ENCODE measurements at regions not wholly inside any gene's neighbourhood (a gene's known extent, or its start where the extent isn't known, plus 50 kb on each side); places are given as distances from the start of the nearest gene placed in this dataset.

DNA sequence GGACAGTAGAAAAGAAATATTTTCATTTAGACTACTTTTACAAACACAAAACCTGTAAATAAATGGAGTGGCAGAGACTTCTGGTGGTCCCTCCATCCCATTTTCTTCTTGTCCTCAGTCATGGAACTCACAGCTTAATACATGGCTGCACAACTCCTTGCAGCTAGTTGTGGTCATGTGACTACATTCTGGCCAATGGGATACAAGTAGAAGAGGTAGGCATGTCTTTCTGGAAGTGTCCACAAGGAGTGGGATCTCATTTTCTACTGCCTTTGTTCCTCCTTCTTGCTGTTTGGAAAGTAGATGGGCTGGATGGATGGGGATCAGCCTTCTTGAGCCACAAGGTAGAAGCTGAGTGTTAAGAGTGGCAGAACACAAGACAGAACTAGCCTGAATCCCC, 555.8 kb downstream of the SATB2 start:
- H3K27ac ChIP-seq (ENCODE audit: low read depth, low read length): no peak overlapping the region
- no peaks in the 10 kb centered on the region for H3K9me3 ChIP-seq (ENCODE audit: control insufficient read depth in 1 of 2, low read length in 2 of 2)
- no peaks in the 10 kb centered on the region for H3K27me3 ChIP-seq (ENCODE audit: control insufficient read depth in 1 of 2, insufficient read depth in 2 of 2, low read length in 2 of 2)
- H3K4me1 ChIP-seq (ENCODE audit: control insufficient read depth in 1 of 2, insufficient read depth in 2 of 2, low read length in 2 of 2): no peaks in the 10 kb centered on the region
- no peak overlapping the region for H3K9ac ChIP-seq (ENCODE audit: low read depth in 1 of 2, low read length in 2 of 2)
- H3K4me3 ChIP-seq (ENCODE audit: low read depth in 1 of 2, low read length in 2 of 2): no peak overlapping the region
- H3K36me3 ChIP-seq (ENCODE audit: control insufficient read depth in 1 of 2, insufficient read depth in 2 of 2, low read length in 2 of 2): no peaks in the 10 kb centered on the region

DNA sequence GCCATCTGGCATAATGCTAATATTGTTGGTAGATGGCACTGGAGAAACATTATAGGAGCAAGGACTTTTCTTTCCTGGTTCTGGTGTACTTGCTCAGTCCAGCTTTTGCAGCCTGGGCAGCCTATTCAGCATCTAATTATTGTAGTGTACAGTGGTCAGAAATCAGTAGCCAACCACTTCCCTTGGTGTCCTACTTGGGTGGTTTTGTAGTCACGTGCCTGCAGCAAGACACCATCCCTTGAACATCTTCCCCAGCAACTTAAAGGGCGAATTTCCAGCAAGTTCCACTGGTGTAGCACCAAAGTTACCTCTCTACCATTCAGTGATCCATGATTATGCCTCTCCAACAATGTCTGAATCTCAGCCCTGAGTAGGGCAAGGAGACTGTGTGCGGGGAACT, 557.6 kb downstream of the SATB2 start:
- Histone ChIP-seq H3K36me3 (ENCODE audit: control insufficient read depth in 1 of 2, insufficient read depth in 2 of 2, low read length in 2 of 2) (no peaks in the 10 kb centered on the region), H3K9me3 (ENCODE audit: control insufficient read depth in 1 of 2, low read length in 2 of 2) (no peaks in the 10 kb centered on the region), H3K9ac (ENCODE audit: low read depth in 1 of 2, low read length in 2 of 2) (no peak overlapping the region), H3K4me3 (ENCODE audit: low read depth in 1 of 2, low read length in 2 of 2) (no peak overlapping the region), H3K4me1 (ENCODE audit: control insufficient read depth in 1 of 2, insufficient read depth in 2 of 2, low read length in 2 of 2) (no peaks in the 10 kb centered on the region), H3K27ac (ENCODE audit: low read depth, low read length) (no peak overlapping the region), H3K27me3 (ENCODE audit: control insufficient read depth in 1 of 2, insufficient read depth in 2 of 2, low read length in 2 of 2) (no peaks in the 10 kb centered on the region)

DNA sequence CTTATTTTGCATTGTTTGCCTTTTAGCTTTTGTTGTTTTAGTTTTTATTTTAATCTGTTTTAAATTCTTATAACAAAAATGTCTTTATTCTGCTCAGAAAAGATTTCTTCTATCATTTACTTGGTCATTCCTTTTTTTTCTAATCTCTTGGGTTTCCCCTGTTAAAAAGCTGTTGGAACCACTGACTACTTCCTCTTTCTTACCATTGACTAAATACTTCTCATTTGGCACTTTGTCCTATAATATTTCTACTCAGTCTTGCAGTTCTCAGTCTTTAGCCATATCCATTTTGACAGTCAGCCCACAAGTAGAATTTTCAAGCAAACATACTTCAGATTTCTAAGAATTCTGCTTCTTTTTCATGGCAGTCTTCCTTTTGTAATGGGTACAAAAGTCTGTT, 567.2 kb downstream of the SATB2 start:
- no peak overlapping the region for H3K4me3 ChIP-seq (ENCODE audit: low read depth in 1 of 2, low read length in 2 of 2)
- H3K27me3 ChIP-seq (ENCODE audit: control insufficient read depth in 1 of 2, insufficient read depth in 2 of 2, low read length in 2 of 2): no peaks in the 10 kb centered on the region
- no peak overlapping the region for H3K27ac ChIP-seq (ENCODE audit: low read depth, low read length)
- no peaks in the 10 kb centered on the region for H3K4me1 ChIP-seq (ENCODE audit: control insufficient read depth in 1 of 2, insufficient read depth in 2 of 2, low read length in 2 of 2)
- H3K9ac ChIP-seq (ENCODE audit: low read depth in 1 of 2, low read length in 2 of 2): no peak overlapping the region
- no peaks in the 10 kb centered on the region for H3K9me3 ChIP-seq (ENCODE audit: control insufficient read depth in 1 of 2, low read length in 2 of 2)
- H3K36me3 ChIP-seq (ENCODE audit: control insufficient read depth in 1 of 2, insufficient read depth in 2 of 2, low read length in 2 of 2): no peaks in the 10 kb centered on the region

DNA sequence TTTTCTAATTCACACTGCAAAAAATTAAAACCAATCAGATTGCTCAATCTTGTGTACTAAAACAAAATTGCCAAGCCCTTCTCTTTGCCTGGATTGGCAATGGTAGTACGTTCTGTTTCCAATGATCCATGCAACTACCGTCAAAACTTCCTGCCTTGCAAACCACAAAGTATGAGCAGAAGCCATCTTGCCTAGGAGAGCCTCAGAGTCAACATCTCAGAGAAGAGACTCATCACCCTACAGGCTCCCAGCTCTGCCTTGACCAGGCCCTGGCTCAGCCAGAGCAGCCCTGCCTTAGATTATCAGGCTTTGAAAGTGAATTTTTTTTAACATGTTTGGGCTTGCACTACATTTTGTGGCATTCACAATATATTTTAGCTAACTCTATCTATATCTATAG, 574.1 kb downstream of the SATB2 start:
- Histone ChIP-seq H3K4me3 (ENCODE audit: low read depth in 1 of 2, low read length in 2 of 2) (no peak overlapping the region), H3K9me3 (ENCODE audit: control insufficient read depth in 1 of 2, low read length in 2 of 2) (no peaks in the 10 kb centered on the region), H3K4me1 (ENCODE audit: control insufficient read depth in 1 of 2, insufficient read depth in 2 of 2, low read length in 2 of 2) (no peaks in the 10 kb centered on the region), H3K9ac (ENCODE audit: low read depth in 1 of 2, low read length in 2 of 2) (no peak overlapping the region), H3K36me3 (ENCODE audit: control insufficient read depth in 1 of 2, insufficient read depth in 2 of 2, low read length in 2 of 2) (no peaks in the 10 kb centered on the region), H3K27ac (ENCODE audit: low read depth, low read length) (no peak overlapping the region), H3K27me3 (ENCODE audit: control insufficient read depth in 1 of 2, insufficient read depth in 2 of 2, low read length in 2 of 2) (no peaks in the 10 kb centered on the region)

DNA sequence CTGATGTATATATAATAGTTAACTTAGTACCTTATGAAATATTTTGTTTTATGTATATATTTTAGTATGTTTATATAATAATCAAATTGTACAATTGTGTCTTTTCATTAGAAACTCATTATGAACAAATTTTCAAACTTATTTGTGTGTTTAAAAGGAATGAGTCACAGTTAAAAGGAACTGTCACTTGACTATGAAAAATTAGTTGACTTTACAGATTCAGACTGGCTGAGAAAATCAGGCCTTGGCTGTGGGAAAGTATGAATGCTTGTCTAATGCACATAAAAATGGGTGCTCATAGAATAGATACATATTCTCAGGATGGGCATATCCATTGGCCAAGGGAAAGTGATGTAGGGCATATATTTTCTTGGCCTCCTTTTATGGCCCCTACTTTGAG, 576.8 kb downstream of the SATB2 start:
- H3K4me1 ChIP-seq (ENCODE audit: control insufficient read depth in 1 of 2, insufficient read depth in 2 of 2, low read length in 2 of 2): peaks cover 0 to 5% of the 10 kb centered on the region in 2 donors
- H3K27ac ChIP-seq (ENCODE audit: low read depth, low read length): no peak overlapping the region
- H3K27me3 ChIP-seq (ENCODE audit: control insufficient read depth in 1 of 2, insufficient read depth in 2 of 2, low read length in 2 of 2): no peaks in the 10 kb centered on the region
- H3K36me3 ChIP-seq (ENCODE audit: control insufficient read depth in 1 of 2, insufficient read depth in 2 of 2, low read length in 2 of 2): no peaks in the 10 kb centered on the region
- H3K9me3 ChIP-seq (ENCODE audit: control insufficient read depth in 1 of 2, low read length in 2 of 2): no peaks in the 10 kb centered on the region
- no peak overlapping the region for H3K4me3 ChIP-seq (ENCODE audit: low read depth in 1 of 2, low read length in 2 of 2)
- no peak overlapping the region for H3K9ac ChIP-seq (ENCODE audit: low read depth in 1 of 2, low read length in 2 of 2)

DNA sequence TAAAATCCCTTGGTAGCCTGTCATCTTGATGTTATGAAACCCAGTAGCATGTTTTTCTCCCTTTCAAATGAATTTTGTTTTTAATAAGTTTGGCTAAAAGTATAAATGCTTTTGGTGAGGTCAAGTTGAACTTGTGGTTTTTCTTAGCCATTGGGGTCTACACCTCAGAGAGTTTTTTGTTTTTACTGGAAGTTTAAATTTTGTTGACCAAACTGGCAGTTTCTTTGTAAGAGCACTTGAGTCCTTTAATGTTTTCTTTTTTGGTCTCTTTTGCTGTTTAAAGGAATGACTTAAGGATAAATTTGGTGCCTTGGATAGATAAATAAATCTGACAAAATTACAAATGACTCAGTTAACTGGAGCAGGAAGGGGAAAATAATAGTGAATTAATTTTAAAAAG, 577.3 kb downstream of the SATB2 start:
- Histone ChIP-seq H3K36me3 (ENCODE audit: control insufficient read depth in 1 of 2, insufficient read depth in 2 of 2, low read length in 2 of 2) (no peaks in the 10 kb centered on the region), H3K9ac (ENCODE audit: low read depth in 1 of 2, low read length in 2 of 2) (no peak overlapping the region), H3K4me3 (ENCODE audit: low read depth in 1 of 2, low read length in 2 of 2) (no peak overlapping the region), H3K4me1 (ENCODE audit: control insufficient read depth in 1 of 2, insufficient read depth in 2 of 2, low read length in 2 of 2) (peaks cover 0 to 5% of the 10 kb centered on the region in 2 donors), H3K27ac (ENCODE audit: low read depth, low read length) (no peak overlapping the region), H3K9me3 (ENCODE audit: control insufficient read depth in 1 of 2, low read length in 2 of 2) (no peaks in the 10 kb centered on the region), H3K27me3 (ENCODE audit: control insufficient read depth in 1 of 2, insufficient read depth in 2 of 2, low read length in 2 of 2) (no peaks in the 10 kb centered on the region)

DNA sequence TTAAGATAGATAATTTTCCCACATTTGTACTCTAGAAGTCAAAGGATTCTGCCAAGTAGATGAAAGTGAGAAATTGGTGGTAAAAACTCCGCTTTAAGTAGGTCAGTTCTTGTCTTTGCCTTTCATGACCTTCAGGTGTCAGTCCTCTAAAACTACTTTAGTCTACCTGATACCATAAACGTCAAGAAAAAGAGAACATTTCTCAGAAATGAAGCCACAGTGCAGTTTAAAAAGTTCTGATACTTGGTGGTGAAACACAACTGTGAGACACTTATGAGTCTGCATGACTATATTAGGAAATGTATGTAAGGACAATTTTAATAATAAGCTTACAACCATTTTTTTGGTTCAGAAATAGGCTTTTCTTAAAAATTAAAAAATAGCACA, 583.3 kb downstream of the SATB2 start:
- H3K27ac ChIP-seq (ENCODE audit: low read depth, low read length): no peak overlapping the region
- no peak overlapping the region for H3K9ac ChIP-seq (ENCODE audit: low read depth in 1 of 2, low read length in 2 of 2)
- no peaks in the 10 kb centered on the region for H3K27me3 ChIP-seq (ENCODE audit: control insufficient read depth in 1 of 2, insufficient read depth in 2 of 2, low read length in 2 of 2)
- H3K4me3 ChIP-seq (ENCODE audit: low read depth in 1 of 2, low read length in 2 of 2): no peak overlapping the region
- no peaks in the 10 kb centered on the region for H3K36me3 ChIP-seq (ENCODE audit: control insufficient read depth in 1 of 2, insufficient read depth in 2 of 2, low read length in 2 of 2)
- no peaks in the 10 kb centered on the region for H3K9me3 ChIP-seq (ENCODE audit: control insufficient read depth in 1 of 2, low read length in 2 of 2)
- H3K4me1 ChIP-seq (ENCODE audit: control insufficient read depth in 1 of 2, insufficient read depth in 2 of 2, low read length in 2 of 2): peaks cover 0 to 5% of the 10 kb centered on the region in 2 donors

DNA sequence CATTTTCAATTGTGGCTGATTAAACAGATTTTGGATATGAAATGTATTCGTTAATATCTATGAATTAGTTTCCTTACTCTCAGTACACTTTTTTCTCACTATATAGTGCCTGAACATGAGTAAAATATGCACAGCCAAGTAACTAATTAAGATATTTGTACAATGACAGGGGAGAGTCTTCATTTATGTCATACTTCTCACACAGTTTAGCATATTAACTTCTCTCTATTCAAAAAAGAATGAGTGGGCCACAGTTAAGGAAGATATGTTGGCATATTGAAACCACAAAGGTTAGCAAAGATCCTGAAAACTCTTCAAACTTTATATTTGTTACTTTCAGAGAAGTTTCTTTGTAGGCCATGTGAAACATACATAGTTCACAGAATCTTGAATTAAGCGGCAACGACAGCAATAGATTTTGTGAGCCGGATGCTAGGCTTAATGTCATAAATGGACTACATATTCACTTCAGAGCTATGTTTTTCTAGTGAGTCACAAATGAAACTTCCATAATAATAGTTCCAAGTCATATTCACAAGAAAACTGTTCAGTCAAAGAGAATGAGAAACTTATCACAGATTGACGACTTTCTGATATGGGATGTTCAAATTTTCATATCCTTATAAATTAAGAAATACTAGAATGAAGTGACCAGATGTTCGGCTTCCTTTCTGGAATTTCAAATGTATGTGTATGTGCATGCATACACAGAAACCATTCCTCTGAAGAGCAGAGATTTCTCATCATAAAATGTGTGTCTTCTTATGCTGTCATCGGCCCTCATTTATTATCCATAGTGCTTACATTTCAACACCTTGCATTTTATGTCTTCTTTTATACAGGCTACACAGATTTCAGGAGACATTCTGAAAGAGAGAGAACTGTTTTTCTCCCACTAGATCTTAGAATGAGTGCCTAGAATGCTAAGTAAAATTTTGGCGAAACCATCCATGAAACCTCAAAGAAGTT, 584.0 kb downstream of the SATB2 start:
- Histone ChIP-seq H3K27me3 (ENCODE audit: control insufficient read depth in 1 of 2, insufficient read depth in 2 of 2, low read length in 2 of 2) (no peaks in the 10 kb centered on the region), H3K36me3 (ENCODE audit: control insufficient read depth in 1 of 2, insufficient read depth in 2 of 2, low read length in 2 of 2) (no peaks in the 10 kb centered on the region)

DNA sequence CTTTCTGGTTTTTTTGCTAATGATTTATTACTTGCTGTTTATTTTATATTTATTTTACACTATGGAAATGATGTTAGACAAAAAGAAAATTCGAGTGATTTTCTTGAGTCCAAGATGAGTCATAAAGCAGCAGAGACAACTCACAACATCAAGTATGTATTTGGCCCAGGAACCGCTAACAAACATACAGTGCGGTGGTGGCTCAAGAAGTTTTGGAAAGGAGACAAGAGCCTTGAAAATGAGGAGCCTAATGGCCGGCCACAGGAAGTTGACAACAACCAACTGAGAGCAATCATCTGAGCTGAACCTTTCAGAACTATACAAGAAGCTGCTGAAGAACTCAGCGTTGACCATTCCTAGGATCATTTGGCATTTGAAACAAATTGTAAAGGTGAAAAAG, 594.1 kb downstream of the SATB2 start:
- Histone ChIP-seq H3K36me3 (ENCODE audit: control insufficient read depth in 1 of 2, insufficient read depth in 2 of 2, low read length in 2 of 2) (no peaks in the 10 kb centered on the region), H3K4me3 (ENCODE audit: low read depth in 1 of 2, low read length in 2 of 2) (no peak overlapping the region), H3K27me3 (ENCODE audit: control insufficient read depth in 1 of 2, insufficient read depth in 2 of 2, low read length in 2 of 2) (no peaks in the 10 kb centered on the region), H3K27ac (ENCODE audit: low read depth, low read length) (no peak overlapping the region), H3K4me1 (ENCODE audit: control insufficient read depth in 1 of 2, insufficient read depth in 2 of 2, low read length in 2 of 2) (no peaks in the 10 kb centered on the region), H3K9ac (ENCODE audit: low read depth in 1 of 2, low read length in 2 of 2) (no peak overlapping the region), H3K9me3 (ENCODE audit: control insufficient read depth in 1 of 2, low read length in 2 of 2) (peaks cover 0 to 3% of the 10 kb centered on the region in 2 donors)

More for the DNA sequence above, 584.0 kb downstream of the SATB2 start:
- H3K4me1 ChIP-seq (ENCODE audit: control insufficient read depth in 1 of 2, insufficient read depth in 2 of 2, low read length in 2 of 2): peaks cover 0 to 5% of the 10 kb centered on the region in 2 donors
- no peak overlapping the region for H3K9ac ChIP-seq (ENCODE audit: low read depth in 1 of 2, low read length in 2 of 2)
- no peaks in the 10 kb centered on the region for H3K9me3 ChIP-seq (ENCODE audit: control insufficient read depth in 1 of 2, low read length in 2 of 2)
- no peak overlapping the region for H3K4me3 ChIP-seq (ENCODE audit: low read depth in 1 of 2, low read length in 2 of 2)
- H3K27ac ChIP-seq (ENCODE audit: low read depth, low read length): no peak overlapping the region

DNA sequence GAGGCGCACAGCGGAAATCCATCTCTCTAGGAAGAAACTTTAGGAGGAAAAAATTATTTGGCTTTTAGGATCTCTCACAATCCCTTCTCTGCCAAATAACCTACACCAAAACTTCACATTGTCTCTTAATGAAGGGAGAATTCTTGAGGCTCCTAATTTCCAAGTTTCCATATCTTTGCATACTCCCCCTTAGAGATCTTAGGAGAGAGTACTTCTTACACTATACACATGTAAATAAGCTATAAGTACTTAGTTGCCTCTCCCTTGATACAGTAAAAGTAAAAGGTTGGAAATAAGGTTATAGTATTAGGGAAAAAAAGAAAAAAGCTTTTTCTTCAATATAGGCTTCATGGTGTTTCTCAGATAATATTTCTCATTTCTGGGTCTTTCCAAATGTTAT, 596.7 kb downstream of the SATB2 start:
- no peak overlapping the region for H3K27ac ChIP-seq (ENCODE audit: low read depth, low read length)
- H3K4me3 ChIP-seq (ENCODE audit: low read depth in 1 of 2, low read length in 2 of 2): no peak overlapping the region
- H3K36me3 ChIP-seq (ENCODE audit: control insufficient read depth in 1 of 2, insufficient read depth in 2 of 2, low read length in 2 of 2): no peaks in the 10 kb centered on the region

More for the DNA sequence above, 596.7 kb downstream of the SATB2 start:
- no peaks in the 10 kb centered on the region for H3K4me1 ChIP-seq (ENCODE audit: control insufficient read depth in 1 of 2, insufficient read depth in 2 of 2, low read length in 2 of 2)
- peaks cover 0 to 3% of the 10 kb centered on the region in 2 donors for H3K9me3 ChIP-seq (ENCODE audit: control insufficient read depth in 1 of 2, low read length in 2 of 2)
- no peaks in the 10 kb centered on the region for H3K27me3 ChIP-seq (ENCODE audit: control insufficient read depth in 1 of 2, insufficient read depth in 2 of 2, low read length in 2 of 2)
- H3K9ac ChIP-seq (ENCODE audit: low read depth in 1 of 2, low read length in 2 of 2): no peak overlapping the region

Data from duodenal mucosa (tissue), 2 donors.